D721Med (cell line): ENCODE measurements at regions not wholly inside any gene's neighbourhood (a gene's known extent, or its start where the extent isn't known, plus 50 kb on each side); places are given as distances from the start of the nearest gene placed in this dataset.

Experiments used
- DNase-seq: peaks from one replicate; pipeline ENCODE4 v3.0.0; 2011; ENCODE audit warnings: low spot score; ENCODE audit not compliant: insufficient read length
- FAIRE-seq: peaks from 2 replicates; lab custom pipeline; 2011; peaks lifted over from hg19 to GRCh38; lab: Jason Lieb, UNC
- TF ChIP-seq, protein P1 (sequence below): IDR thresholded peaks from 2 replicates; pipeline ENCODE4 v1.5.1; 2012; ENCODE audit warnings: mild to moderate bottlenecking, control low read depth; ENCODE audit not compliant: insufficient read depth; ENCODE audit errors: missing control alignments

DNA sequence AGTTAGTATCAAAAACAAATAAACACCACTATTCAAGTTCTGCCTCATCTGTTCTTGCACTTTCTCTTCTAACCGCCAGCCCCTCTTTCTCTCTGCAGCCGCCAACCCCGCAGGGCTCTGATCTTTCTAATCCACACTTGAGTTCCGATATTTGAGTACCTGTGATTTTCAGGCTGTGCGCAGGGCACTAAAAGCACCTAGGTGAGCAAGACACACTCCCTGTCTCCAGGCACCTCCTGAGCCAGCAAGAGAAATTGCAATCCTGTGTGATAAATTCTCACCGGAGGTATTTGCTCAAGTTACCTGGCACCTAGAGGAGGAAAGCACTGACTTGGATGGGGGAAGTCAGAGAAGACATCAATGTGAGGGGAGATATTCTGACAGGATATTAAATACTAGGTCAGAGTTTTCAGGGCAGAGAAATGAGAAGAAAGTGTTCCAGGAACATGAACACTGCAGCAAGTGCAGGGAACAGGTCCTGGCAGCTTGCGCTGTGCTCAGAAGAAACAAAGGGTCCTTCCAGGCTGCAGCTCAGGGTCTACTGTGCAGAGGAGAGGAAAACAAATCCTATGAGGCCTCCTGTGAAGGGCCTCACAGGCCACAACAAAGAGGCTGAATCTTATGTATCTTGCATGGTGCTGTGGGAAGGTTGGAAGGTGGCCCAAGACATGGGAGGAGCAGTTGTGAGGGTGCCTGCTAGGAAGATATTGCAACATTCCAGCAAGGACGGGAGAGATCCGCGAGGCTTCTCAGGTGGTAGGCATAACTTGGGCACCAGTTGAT, 568.7 kb upstream of the MGMT start:
- FAIRE-seq, result no peak
- no peak for DNase-seq
- TF ChIP-seq, protein P1, sequence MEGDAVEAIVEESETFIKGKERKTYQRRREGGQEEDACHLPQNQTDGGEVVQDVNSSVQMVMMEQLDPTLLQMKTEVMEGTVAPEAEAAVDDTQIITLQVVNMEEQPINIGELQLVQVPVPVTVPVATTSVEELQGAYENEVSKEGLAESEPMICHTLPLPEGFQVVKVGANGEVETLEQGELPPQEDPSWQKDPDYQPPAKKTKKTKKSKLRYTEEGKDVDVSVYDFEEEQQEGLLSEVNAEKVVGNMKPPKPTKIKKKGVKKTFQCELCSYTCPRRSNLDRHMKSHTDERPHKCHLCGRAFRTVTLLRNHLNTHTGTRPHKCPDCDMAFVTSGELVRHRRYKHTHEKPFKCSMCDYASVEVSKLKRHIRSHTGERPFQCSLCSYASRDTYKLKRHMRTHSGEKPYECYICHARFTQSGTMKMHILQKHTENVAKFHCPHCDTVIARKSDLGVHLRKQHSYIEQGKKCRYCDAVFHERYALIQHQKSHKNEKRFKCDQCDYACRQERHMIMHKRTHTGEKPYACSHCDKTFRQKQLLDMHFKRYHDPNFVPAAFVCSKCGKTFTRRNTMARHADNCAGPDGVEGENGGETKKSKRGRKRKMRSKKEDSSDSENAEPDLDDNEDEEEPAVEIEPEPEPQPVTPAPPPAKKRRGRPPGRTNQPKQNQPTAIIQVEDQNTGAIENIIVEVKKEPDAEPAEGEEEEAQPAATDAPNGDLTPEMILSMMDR, result no peak

DNA sequence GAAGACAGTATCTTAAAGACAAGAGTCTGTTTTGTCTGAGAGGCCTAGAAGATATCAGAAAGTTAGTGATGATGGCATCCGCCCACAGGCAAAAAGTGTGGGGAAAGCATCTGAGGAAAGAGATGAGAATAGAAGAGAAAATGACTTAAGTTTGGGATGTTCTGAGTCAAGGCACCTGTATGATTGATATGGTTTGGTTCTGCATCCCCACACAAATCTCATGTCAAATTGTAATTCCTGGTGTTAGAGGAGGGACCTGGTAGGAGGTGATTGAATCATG, 568.2 kb upstream of the MGMT start:
- DNase-seq, result no peak
- FAIRE-seq, result no peak
- TF ChIP-seq, protein P1, result no peak

DNA sequence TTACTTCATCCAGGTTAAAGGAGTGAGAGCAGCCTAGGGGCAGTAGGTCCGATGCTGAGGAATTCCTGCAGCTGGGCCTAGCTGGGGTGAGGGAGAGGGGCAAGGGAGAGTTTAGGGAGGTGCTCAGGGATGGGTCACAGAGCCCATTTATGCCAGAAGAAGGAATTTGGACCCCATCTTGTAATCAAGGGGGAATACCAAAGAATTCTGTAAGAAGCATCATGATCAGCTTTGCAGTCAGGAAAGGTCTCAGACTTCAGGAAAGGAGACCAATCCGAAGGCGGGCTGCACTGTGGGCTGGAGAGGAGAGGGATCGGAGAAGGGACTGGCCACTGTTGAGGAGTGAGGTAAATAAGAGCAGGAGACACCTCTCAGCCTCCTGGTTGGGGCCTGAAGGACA, 566.6 kb upstream of the MGMT start:
- TF ChIP-seq, protein P1, result no peak
- DNase-seq (no peak), FAIRE-seq (no peak)

DNA sequence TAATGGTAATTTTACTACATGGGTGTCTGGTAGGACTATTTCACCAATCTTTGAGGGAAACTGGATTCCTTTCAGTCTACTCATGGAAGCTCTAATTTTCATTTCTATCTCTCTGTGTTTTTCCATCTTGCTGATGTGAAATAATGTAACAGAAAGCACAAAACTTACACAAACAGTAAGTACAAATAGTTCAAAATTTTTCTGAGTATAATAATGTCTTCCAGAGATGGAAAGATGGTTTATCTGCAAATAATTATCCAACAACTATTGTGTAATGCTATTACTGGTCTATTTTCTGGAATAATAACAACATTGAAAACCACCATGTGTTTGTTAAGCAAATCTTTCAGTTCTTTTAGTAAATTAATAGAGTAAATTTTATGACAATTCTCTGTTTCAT, 565.8 kb upstream of the MGMT start:
- FAIRE-seq, result no peak

DNA sequence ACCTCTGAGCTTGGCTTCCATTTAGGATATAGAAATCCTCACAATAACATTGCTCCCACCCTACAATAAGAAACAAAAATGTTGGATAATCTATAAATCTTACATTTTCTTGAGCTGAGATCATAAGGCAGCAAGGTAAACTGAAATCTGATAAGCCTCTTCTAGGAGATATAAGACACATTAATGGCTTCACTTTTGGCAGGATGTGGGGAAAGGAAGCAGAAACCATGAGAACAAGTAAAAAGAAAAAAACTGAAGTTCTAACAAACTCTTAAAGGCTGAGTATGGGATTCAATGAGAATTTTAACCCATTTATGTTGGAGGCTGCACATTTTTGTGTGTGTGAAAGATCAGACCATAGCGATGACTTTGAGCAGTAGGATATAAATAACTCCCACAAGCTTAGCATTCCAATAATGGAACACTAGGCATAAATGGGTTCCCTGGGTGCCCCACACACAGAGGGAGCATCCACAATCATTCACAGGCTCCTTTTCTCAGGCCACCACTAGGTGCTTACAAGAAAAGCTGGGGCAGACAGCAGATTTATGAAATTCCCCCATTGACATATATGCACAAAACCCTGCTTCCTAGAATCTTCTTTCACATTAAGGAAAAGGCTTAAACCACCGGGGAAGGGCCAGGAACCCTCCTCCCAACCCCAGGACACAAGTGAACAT, 564.9 kb upstream of the MGMT start:
- no peak for FAIRE-seq
- TF ChIP-seq, protein P1, result no peak
- no peak for DNase-seq

More for the DNA sequence above, 565.8 kb upstream of the MGMT start:
- TF ChIP-seq, protein P1, result no peak
- no peak for DNase-seq

DNA sequence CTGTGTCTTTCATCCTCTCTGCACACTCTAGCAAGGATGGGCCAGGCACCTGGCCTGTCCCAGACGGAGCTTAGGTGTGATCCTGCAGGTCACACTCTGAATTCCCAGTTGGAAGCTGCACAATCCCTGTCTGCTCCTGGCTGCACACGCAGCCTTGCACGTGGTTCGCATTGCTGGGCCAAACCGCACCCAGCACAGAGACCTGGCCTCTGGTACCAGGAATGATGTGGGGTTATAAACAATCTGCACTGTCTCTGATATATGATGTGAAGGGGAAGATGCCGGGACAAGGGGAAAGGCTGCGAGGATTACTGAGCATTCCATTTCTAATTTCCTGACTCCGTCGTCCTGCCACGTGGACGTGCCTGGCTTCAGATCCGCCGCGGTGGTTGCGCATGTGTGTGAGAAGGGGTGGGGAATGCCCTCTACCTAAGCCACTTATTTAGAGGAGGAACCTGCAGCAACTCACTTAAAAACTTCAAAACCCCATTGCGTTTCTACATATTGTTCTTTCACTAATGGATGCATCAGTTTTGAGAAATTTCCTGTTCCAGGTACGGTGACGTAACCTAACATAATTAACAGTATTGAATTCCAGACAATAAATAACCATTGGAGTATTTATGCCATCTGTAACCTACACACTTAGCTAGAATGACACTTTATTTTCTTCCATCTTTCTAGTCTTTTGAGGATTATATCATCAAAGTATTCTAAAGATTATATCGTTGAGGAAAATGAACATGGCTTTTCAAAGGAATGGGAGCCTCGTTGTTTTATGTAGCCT, 559.7 kb upstream of the MGMT start:
- DNase-seq (no peak), FAIRE-seq (no peak)
- TF ChIP-seq, protein P1, result no peak
